LNCAP (cell line): ENCODE measurements at regions not wholly inside any gene's neighbourhood (a gene's known extent, or its start where the extent isn't known, plus 50 kb on each side); places are given as distances from the start of the nearest gene placed in this dataset.

Source experiments
- CTCF ChIP-seq: fragments of 450-650 bp; IDR thresholded peaks from 2 replicates; pipeline ENCODE4 v1.5.1; 2017; ENCODE audit warnings: mild to moderate bottlenecking

- no peak for TF ChIP-seq CTCF
Measured at GRCh38 chr11:127632546-127632945, 632.0 kb upstream of the KIRREL3 start.

- no peak for TF ChIP-seq CTCF
Measured at GRCh38 chr11:127631974-127632373, 631.4 kb upstream of the KIRREL3 start.

- no peak for TF ChIP-seq CTCF
Measured at GRCh38 chr11:127629200-127629599, 628.6 kb upstream of the KIRREL3 start.

GRCh38 chr11:127628458-127628785 is 627.9 kb upstream of the KIRREL3 start:
- TF ChIP-seq CTCF: no peak

- TF ChIP-seq CTCF: no peak
Measured at GRCh38 chr11:127627629-127628457, 627.3 kb upstream of the KIRREL3 start.

- no peak for TF ChIP-seq CTCF
Measured at GRCh38 chr11:127627204-127627603, 626.6 kb upstream of the KIRREL3 start.

GRCh38 chr11:127625402-127625801 is 624.8 kb upstream of the KIRREL3 start:
- no peak for TF ChIP-seq CTCF
